HG03135 (cell line): ENCODE measurements at regions not wholly inside any gene's neighbourhood (a gene's known extent, or its start where the extent isn't known, plus 50 kb on each side); places are given as distances from the start of the nearest gene placed in this dataset.
"Not testable (repeated sequence)": the region's sequence is repeated elsewhere in the genome, so short reads cannot be mapped to it uniquely, and the experiment has no call there.

ENCODE experiments used
- ATAC-seq: cut with Tn5 transposase; IDR thresholded peaks from one replicate; pipeline ENCODE4 v1.9.1; 2021; ENCODE audit warnings: mild to moderate bottlenecking, moderate library complexity; ENCODE audit not compliant: unreplicated experiment

- no peak for ATAC-seq
These were observed 1265.5 kb upstream of the ACVR2A start for GRCh38 chr2:146579147-146579930.

GRCh38 chr2:146576339-146577111, 1268.3 kb upstream of the ACVR2A start:
- no peak for ATAC-seq

GRCh38 chr2:146572598-146572997, 1272.2 kb upstream of the ACVR2A start:
- ATAC-seq, result no peak

GRCh38 chr2:146561996-146562395, 1282.8 kb upstream of the ACVR2A start:
- no peak for ATAC-seq

GRCh38 chr2:146547236-146547635, 1297.6 kb upstream of the ACVR2A start:
- no peak for ATAC-seq

GRCh38 chr2:146544701-146545100, 1300.1 kb upstream of the ACVR2A start:
- no peak for ATAC-seq

GRCh38 chr2:146541896-146542295, 1302.9 kb upstream of the ACVR2A start:
- no peak for ATAC-seq

- no peak for ATAC-seq
These were observed 1304.4 kb upstream of the ACVR2A start for GRCh38 chr2:146540271-146540932.

GRCh38 chr2:146539739-146540138, 1305.1 kb upstream of the ACVR2A start:
- ATAC-seq, result not testable (repeated sequence)

GRCh38 chr2:146537477-146537876, 1307.4 kb upstream of the ACVR2A start:
- ATAC-seq, result no peak

- ATAC-seq, result no peak
These were observed 1312.2 kb upstream of the ACVR2A start for GRCh38 chr2:146532509-146533147.

- ATAC-seq, result no peak
These were observed 1312.8 kb upstream of the ACVR2A start for GRCh38 chr2:146532009-146532408.

GRCh38 chr2:146530886-146531285, 1313.9 kb upstream of the ACVR2A start:
- ATAC-seq, result no peak

- no peak for ATAC-seq
These were observed 1317.7 kb upstream of the ACVR2A start for GRCh38 chr2:146527166-146527565.

- ATAC-seq, result no peak
These were observed 1321.6 kb upstream of the ACVR2A start for GRCh38 chr2:146523196-146523595.

- ATAC-seq, result no peak
These were observed 1338.0 kb upstream of the ACVR2A start for GRCh38 chr2:146506851-146507250.

GRCh38 chr2:146503366-146503765, 1341.5 kb upstream of the ACVR2A start:
- no peak for ATAC-seq

GRCh38 chr2:146496248-146496647, 1348.6 kb upstream of the ACVR2A start:
- no peak for ATAC-seq

- ATAC-seq, result no peak
These were observed 1355.4 kb upstream of the ACVR2A start for GRCh38 chr2:146489386-146489785.

- no peak for ATAC-seq
These were observed 1363.2 kb upstream of the ACVR2A start for GRCh38 chr2:146481629-146482028.

GRCh38 chr2:146477383-146477782, 1367.4 kb upstream of the ACVR2A start:
- no peak for ATAC-seq
